HEK293 (cell line): ENCODE measurements at regions not wholly inside any gene's neighbourhood (a gene's known extent, or its start where the extent isn't known, plus 50 kb on each side); places are given as distances from the start of the nearest gene placed in this dataset.

Experiments
- CTCF ChIA-PET: fragments of 350-600 bp; formaldehyde crosslinking; extraction: SDS; loops from one replicate; lab custom pipeline; 2021; ENCODE audit warnings: antibody characterized with exemption; lab: Yijun Ruan, JAX
- POLR2A ChIA-PET: fragments of 300-600 bp; formaldehyde crosslinking; extraction: SDS; loops from one replicate; lab custom pipeline; 2020; ENCODE audit warnings: antibody characterized with exemption, inconsistent platforms; lab: Yijun Ruan, JAX
- H3K27ac ChIP-seq: fragments of 200-500 bp; sonication (Bioruptor generic); 2 replicates; pipeline ENCODE4 v1.5.1; 2014; ENCODE audit warnings: low read depth, low read length, control low read depth, inconsistent platforms; ENCODE audit errors: extremely low read depth
- H3K36me3 ChIP-seq, 2 experiments: fragments of 200-500 bp in 1 of 2; sonication (Bioruptor generic) in 1 of 2; 1 replicate in 1 of 2; 2 replicates in 1 of 2; pipeline ENCODE4 v1.5.1; 2014 to 2017; ENCODE audit warnings: inconsistent platforms in 2 of 2, low read length in 2 of 2; ENCODE audit not compliant: control insufficient read depth in 2 of 2, insufficient read depth in 1 of 2
- H3K4me1 ChIP-seq: fragments of 200-500 bp; sonication (Bioruptor generic); 2 replicates; pipeline ENCODE4 v1.5.1; 2014; ENCODE audit warnings: mild to moderate bottlenecking, low read length, inconsistent platforms; ENCODE audit not compliant: control insufficient read depth, insufficient read depth
- H3K4me3 ChIP-seq: 2 replicates; pipeline ENCODE4 v1.5.1; 2011; ENCODE audit warnings: low read depth, mild to moderate bottlenecking, control low read depth, low read length, moderate library complexity
- H3K9me3 ChIP-seq: fragments of 200-500 bp; sonication (Bioruptor generic); 2 replicates; pipeline ENCODE4 v1.5.1; 2014; ENCODE audit warnings: low read depth, low read length, inconsistent platforms; ENCODE audit not compliant: control insufficient read depth, insufficient read depth
- GLI4 ChIP-seq: fragments of 450-650 bp; formaldehyde crosslinking; IDR thresholded peaks from 2 replicates; pipeline ENCODE4 v1.5.1; 2016; ENCODE audit warnings: missing biosample characterization, missing genetic modification characterization
- HOXA7 ChIP-seq: sonication (generic); formaldehyde crosslinking; IDR thresholded peaks from 2 replicates; pipeline ENCODE4 v1.8.1; 2022; ENCODE audit warnings: missing genetic modification reagents, borderline replicate concordance
- HOXD13 ChIP-seq: sonication (generic); formaldehyde crosslinking; IDR thresholded peaks from 2 replicates; pipeline ENCODE4 v1.8.0; 2022; ENCODE audit warnings: missing genetic modification reagents, borderline replicate concordance
- KLF1 ChIP-seq: fragments of 450-650 bp; formaldehyde crosslinking; IDR thresholded peaks from 2 replicates; pipeline ENCODE4 v1.5.1; 2016; ENCODE audit warnings: missing biosample characterization, missing genetic modification characterization
- MEIS1 ChIP-seq: sonication (generic); formaldehyde crosslinking; IDR thresholded peaks from 2 replicates; pipeline ENCODE4 v1.8.1; 2022; ENCODE audit warnings: missing genetic modification reagents, mild to moderate bottlenecking, borderline replicate concordance
- RBAK ChIP-seq: fragments of 450-650 bp; formaldehyde crosslinking; IDR thresholded peaks from 2 replicates; pipeline ENCODE4 v1.5.1; 2016; ENCODE audit warnings: missing biosample characterization, missing genetic modification characterization
- REPIN1 ChIP-seq: fragments of 450-650 bp; formaldehyde crosslinking; IDR thresholded peaks from 2 replicates; pipeline ENCODE4 v1.5.1; 2017; ENCODE audit warnings: missing biosample characterization, missing genetic modification characterization, low read depth
- SP7 ChIP-seq: fragments of 450-650 bp; formaldehyde crosslinking; IDR thresholded peaks from 2 replicates; pipeline ENCODE4 v1.5.1; 2016; ENCODE audit warnings: missing biosample characterization, missing genetic modification characterization
- TCF7L2 ChIP-seq: IDR thresholded peaks from 2 replicates; pipeline ENCODE4 v1.6.1; 2011; ENCODE audit warnings: low read depth, mild to moderate bottlenecking, inconsistent platforms, low read length, moderate library complexity, borderline replicate concordance
- YY2 ChIP-seq: fragments of 450-650 bp; formaldehyde crosslinking; IDR thresholded peaks from 2 replicates; pipeline ENCODE4 v1.5.1; 2016; ENCODE audit warnings: missing biosample characterization, missing genetic modification characterization
- ZBTB17 ChIP-seq: fragments of 450-650 bp; formaldehyde crosslinking; IDR thresholded peaks from 2 replicates; pipeline ENCODE4 v1.5.1; 2016; ENCODE audit warnings: missing biosample characterization, missing genetic modification characterization
- ZBTB7A ChIP-seq: fragments of 450-650 bp; formaldehyde crosslinking; IDR thresholded peaks from 2 replicates; pipeline ENCODE4 v1.5.1; 2016; ENCODE audit warnings: low read depth, missing biosample characterization, missing genetic modification characterization
- ZFHX2 ChIP-seq: fragments of 450-650 bp; formaldehyde crosslinking; conservative IDR thresholded peaks from 2 replicates; pipeline ENCODE4 v1.5.1; 2016; ENCODE audit warnings: missing biosample characterization, missing genetic modification characterization
- ZNF169 ChIP-seq: fragments of 450-650 bp; formaldehyde crosslinking; IDR thresholded peaks from 2 replicates; pipeline ENCODE4 v1.5.1; 2016; ENCODE audit warnings: missing biosample characterization, missing genetic modification characterization
- ZNF2 ChIP-seq: fragments of 450-650 bp; formaldehyde crosslinking; IDR thresholded peaks from 2 replicates; pipeline ENCODE4 v1.5.1; 2016; ENCODE audit warnings: missing biosample characterization, missing genetic modification characterization
- ZNF366 ChIP-seq: fragments of 450-650 bp; formaldehyde crosslinking; conservative IDR thresholded peaks from 2 replicates; pipeline ENCODE4 v1.5.1; 2016; ENCODE audit warnings: missing biosample characterization, missing genetic modification characterization
- ZNF404 ChIP-seq: fragments of 450-650 bp; formaldehyde crosslinking; IDR thresholded peaks from 2 replicates; pipeline ENCODE4 v1.5.1; 2017; ENCODE audit warnings: missing biosample characterization, missing genetic modification characterization
- ZNF514 ChIP-seq: fragments of 450-650 bp; formaldehyde crosslinking; IDR thresholded peaks from 2 replicates; pipeline ENCODE4 v1.5.1; 2016; ENCODE audit warnings: missing biosample characterization, missing genetic modification characterization
- ZNF544 ChIP-seq: fragments of 450-650 bp; formaldehyde crosslinking; IDR thresholded peaks from 2 replicates; pipeline ENCODE4 v1.5.0; 2017; ENCODE audit warnings: missing biosample characterization, missing genetic modification characterization
- ZNF626 ChIP-seq: fragments of 450-650 bp; sonication (Bioruptor Pico); formaldehyde crosslinking; IDR thresholded peaks from 2 replicates; pipeline ENCODE4 v1.5.1; 2018; ENCODE audit warnings: missing biosample characterization, missing genetic modification characterization, inconsistent platforms
- ZNF677 ChIP-seq: fragments of 450-650 bp; IDR thresholded peaks from 2 replicates; pipeline ENCODE4 v1.5.0; 2018; ENCODE audit warnings: missing biosample characterization, mild to moderate bottlenecking, missing genetic modification characterization, moderate library complexity
- ZNF747 ChIP-seq: fragments of 450-650 bp; formaldehyde crosslinking; IDR thresholded peaks from 2 replicates; pipeline ENCODE4 v1.5.1; 2016; ENCODE audit warnings: missing biosample characterization, missing genetic modification characterization
- ZNF776 ChIP-seq: fragments of 450-650 bp; formaldehyde crosslinking; IDR thresholded peaks from 2 replicates; pipeline ENCODE4 v1.5.0; 2017; ENCODE audit warnings: missing biosample characterization, missing genetic modification characterization, borderline replicate concordance
- ZSCAN16 ChIP-seq: fragments of 450-650 bp; formaldehyde crosslinking; IDR thresholded peaks from 2 replicates; pipeline ENCODE4 v1.5.1; 2016; ENCODE audit warnings: missing biosample characterization, missing genetic modification characterization
- ZSCAN23 ChIP-seq: fragments of 450-650 bp; formaldehyde crosslinking; IDR thresholded peaks from 2 replicates; pipeline ENCODE4 v1.5.1; 2016; ENCODE audit warnings: missing biosample characterization, missing genetic modification characterization
- TF ChIP-seq, protein P1 (sequence below): fragments of 450-650 bp; formaldehyde crosslinking; IDR thresholded peaks from 2 replicates; pipeline ENCODE4 v1.5.1; 2016; ENCODE audit warnings: missing biosample characterization, missing genetic modification characterization
- TF ChIP-seq, protein P2 (sequence below): fragments of 450-650 bp; formaldehyde crosslinking; IDR thresholded peaks from 2 replicates; pipeline ENCODE4 v1.5.1; 2016; ENCODE audit warnings: missing biosample characterization, missing genetic modification characterization, low read depth
- TF ChIP-seq, protein P3 (sequence below): fragments of 450-650 bp; formaldehyde crosslinking; IDR thresholded peaks from 2 replicates; pipeline ENCODE4 v1.5.1; 2016; ENCODE audit warnings: missing biosample characterization, missing genetic modification characterization
- TF ChIP-seq, protein P4 (sequence below): fragments of 450-650 bp; formaldehyde crosslinking; IDR thresholded peaks from 2 replicates; pipeline ENCODE4 v1.5.1; 2017; ENCODE audit warnings: missing biosample characterization, missing genetic modification characterization

DNA sequence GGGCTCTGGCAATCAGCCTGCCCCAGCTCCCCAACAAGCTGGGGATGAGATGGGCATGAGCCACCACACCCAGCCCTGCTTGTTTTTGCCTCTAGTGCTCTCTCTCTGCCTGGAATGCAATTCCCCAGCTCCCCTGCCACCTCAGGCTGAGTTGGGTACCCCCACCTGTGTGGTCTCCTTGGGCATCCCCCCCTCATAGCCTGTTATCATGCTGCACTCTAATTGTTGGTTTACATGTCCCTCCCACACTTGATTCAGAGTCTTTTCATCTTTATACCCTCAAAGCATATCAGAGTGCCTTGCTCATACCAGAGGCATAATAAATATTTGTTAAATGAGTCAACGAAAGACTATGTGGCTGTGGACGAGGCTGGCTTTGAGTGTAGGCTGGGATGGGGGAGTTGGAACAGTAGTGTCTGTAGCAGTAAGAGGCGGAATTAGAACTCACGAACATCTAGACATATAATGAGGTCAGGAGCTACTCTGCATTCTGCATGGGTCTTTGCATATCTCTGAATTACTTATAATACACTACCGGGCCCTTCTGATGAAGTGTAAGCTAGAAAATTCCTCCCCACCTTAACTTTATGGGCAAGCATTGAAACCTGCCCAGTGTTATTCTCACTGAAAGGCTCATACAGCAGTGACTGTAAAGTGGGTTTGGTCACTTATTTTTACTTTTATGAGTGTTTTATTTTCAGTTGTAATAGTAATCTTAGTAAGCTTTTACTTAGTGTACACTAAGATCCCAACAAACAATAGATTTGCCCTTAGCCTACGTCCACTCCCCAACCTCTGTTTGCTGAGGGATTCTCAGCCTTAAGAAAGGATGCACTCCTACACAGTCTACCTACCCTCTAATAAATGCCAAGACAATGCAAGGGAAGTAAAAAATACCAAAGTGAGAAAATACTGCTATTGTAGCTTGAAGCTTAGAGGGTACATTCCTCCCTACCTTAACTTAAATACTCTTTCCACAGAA is 58.7 kb downstream of the EDN1 start (continued):
- TF ChIP-seq ZNF677 (no peak), HOXD13 (CRISPR knock-in tag) (peak; percentile 59; the same call in 1 of the 2 replicates), ZNF2 (tag by site-specific recombination) (no peak), YY2 (tag by site-specific recombination) (no peak), GLI4 (tag by site-specific recombination) (no peak), RBAK (tag by site-specific recombination) (no peak), ZNF366 (tag by site-specific recombination) (no peak), REPIN1 (tag by site-specific recombination) (no peak), ZBTB7A (tag by site-specific recombination) (no peak), SP7 (tag by site-specific recombination) (peak; percentile 81), ZNF776 (tag by site-specific recombination) (no peak), ZNF626 (tag by site-specific recombination) (no peak), ZNF404 (tag by site-specific recombination) (no peak), TCF7L2 (no peak), ZNF747 (tag by site-specific recombination) (no peak), MEIS1 (CRISPR knock-in tag) (no peak), ZFHX2 (tag by site-specific recombination) (peak; percentile 89)
- TF ChIP-seq, protein P1, sequence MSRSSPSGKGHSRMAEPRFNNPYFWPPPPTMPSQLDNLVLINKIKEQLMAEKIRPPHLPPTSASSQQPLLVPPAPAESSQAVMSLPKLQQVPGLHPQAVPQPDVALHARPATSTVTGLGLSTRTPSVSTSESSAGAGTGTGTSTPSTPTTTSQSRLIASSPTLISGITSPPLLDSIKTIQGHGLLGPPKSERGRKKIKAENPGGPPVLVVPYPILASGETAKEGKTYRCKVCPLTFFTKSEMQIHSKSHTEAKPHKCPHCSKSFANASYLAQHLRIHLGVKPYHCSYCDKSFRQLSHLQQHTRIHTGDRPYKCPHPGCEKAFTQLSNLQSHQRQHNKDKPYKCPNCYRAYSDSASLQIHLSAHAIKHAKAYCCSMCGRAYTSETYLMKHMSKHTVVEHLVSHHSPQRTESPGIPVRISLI (tag by site-specific recombination): no peak
- TF ChIP-seq, protein P2, sequence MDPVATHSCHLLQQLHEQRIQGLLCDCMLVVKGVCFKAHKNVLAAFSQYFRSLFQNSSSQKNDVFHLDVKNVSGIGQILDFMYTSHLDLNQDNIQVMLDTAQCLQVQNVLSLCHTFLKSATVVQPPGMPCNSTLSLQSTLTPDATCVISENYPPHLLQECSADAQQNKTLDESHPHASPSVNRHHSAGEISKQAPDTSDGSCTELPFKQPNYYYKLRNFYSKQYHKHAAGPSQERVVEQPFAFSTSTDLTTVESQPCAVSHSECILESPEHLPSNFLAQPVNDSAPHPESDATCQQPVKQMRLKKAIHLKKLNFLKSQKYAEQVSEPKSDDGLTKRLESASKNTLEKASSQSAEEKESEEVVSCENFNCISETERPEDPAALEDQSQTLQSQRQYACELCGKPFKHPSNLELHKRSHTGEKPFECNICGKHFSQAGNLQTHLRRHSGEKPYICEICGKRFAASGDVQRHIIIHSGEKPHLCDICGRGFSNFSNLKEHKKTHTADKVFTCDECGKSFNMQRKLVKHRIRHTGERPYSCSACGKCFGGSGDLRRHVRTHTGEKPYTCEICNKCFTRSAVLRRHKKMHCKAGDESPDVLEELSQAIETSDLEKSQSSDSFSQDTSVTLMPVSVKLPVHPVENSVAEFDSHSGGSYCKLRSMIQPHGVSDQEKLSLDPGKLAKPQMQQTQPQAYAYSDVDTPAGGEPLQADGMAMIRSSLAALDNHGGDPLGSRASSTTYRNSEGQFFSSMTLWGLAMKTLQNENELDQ (tag by site-specific recombination): no peak
- TF ChIP-seq, all 188 proteins: peak for 6

DNA sequence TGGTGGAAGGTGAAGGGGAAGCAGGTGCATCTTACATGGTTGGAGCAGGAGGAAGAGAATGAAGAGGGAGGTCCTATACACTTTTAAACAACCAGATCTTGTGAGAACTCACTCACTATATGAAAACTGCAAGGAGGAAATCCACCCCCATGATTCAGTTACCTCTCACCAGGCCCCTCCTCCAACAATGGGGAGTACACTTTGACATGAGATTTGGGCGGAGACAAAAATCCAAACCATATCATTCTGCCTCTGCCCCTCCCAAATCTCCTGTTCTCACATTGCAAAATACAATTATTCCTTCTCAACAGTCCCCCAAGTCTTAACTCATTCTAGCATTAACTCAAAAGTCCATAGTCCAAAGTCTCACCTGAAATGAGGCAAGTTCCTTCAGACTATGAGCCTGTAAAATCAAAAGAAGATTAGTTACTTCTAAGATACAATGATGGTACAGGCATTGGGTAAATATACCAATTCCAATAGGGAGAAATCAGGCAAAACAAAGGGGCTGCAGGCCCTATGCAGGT is 60.5 kb downstream of the EDN1 start:
- POLR2A ChIA-PET: no interaction called here
- Histone ChIP-seq H3K4me3 (no peak overlapping the region), H3K27ac (no peak overlapping the region), H3K9me3 (no peaks in the 10 kb centered on the region), H3K4me1 (peaks cover 2% of the 10 kb centered on the region), H3K36me3 (no peaks in the 10 kb centered on the region)
- CTCF ChIA-PET: no interaction called here
- TF ChIP-seq KLF1 (tag by site-specific recombination) (no peak), ZNF544 (no peak), ZBTB17 (tag by site-specific recombination) (no peak), MEIS1 (CRISPR knock-in tag) (no peak), HOXA7 (CRISPR knock-in tag) (no peak), ZSCAN16 (tag by site-specific recombination) (no peak), ZNF776 (tag by site-specific recombination) (no peak), ZSCAN23 (tag by site-specific recombination) (no peak), ZNF169 (tag by site-specific recombination) (no peak), ZNF514 (tag by site-specific recombination) (no peak)
- TF ChIP-seq, protein P3, sequence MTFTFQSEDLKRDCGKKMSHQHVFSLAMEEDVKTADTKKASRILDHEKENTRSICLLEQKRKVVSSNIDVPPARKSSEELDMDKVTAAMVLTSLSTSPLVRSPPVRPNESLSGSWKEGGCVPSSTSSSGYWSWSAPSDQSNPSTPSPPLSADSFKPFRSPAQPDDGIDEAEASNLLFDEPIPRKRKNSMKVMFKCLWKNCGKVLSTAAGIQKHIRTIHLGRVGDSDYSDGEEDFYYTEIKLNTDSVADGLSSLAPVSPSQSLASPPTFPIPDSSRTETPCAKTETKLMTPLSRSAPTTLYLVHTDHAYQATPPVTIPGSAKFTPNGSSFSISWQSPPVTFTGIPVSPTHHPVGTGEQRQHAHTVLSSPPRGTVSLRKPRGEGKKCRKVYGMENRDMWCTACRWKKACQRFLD (tag by site-specific recombination): no peak
- TF ChIP-seq, protein P4, sequence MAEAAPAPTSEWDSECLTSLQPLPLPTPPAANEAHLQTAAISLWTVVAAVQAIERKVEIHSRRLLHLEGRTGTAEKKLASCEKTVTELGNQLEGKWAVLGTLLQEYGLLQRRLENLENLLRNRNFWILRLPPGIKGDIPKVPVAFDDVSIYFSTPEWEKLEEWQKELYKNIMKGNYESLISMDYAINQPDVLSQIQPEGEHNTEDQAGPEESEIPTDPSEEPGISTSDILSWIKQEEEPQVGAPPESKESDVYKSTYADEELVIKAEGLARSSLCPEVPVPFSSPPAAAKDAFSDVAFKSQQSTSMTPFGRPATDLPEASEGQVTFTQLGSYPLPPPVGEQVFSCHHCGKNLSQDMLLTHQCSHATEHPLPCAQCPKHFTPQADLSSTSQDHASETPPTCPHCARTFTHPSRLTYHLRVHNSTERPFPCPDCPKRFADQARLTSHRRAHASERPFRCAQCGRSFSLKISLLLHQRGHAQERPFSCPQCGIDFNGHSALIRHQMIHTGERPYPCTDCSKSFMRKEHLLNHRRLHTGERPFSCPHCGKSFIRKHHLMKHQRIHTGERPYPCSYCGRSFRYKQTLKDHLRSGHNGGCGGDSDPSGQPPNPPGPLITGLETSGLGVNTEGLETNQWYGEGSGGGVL: no peak
